ENCODE measurements at regions not wholly inside any gene's neighbourhood (a gene's known extent, or its start where the extent isn't known, plus 50 kb on each side); places are given as distances from the start of the nearest gene placed in this dataset.

- Histone ChIP-seq H3K79me2 (ENCODE audit: insufficient read depth, low read length) (no peaks in the 10 kb centered on the region), H3K4me2 (ENCODE audit: low read length) (no peak overlapping the region), H3K9me2 (ENCODE audit: low read depth, low read length) (no peaks in the 10 kb centered on the region), H2AFZ (ENCODE audit: low read length) (no peak overlapping the region), H4K20me1 (ENCODE audit: insufficient read depth, low read length) (no peaks in the 10 kb centered on the region), H3K4me1 (ENCODE audit: insufficient read depth, low read length, severe bottlenecking) (no peaks in the 10 kb centered on the region), H3K27me3 (ENCODE audit: insufficient read depth, low read length) (no peaks in the 10 kb centered on the region), H3K9me3 (ENCODE audit: low read length) (no peaks in the 10 kb centered on the region), H3K9ac (ENCODE audit: low read length) (no peak overlapping the region), H3K4me3 (ENCODE audit: low read depth, low read length, poor library complexity, severe bottlenecking) (no peak overlapping the region), H3K27ac (ENCODE audit: low read depth, low read length, poor library complexity, severe bottlenecking) (no peak overlapping the region), H3K36me3 (ENCODE audit: insufficient read depth, low read length) (no peaks in the 10 kb centered on the region), H3F3A (ENCODE audit: insufficient read depth, low read length) (no peaks in the 10 kb centered on the region)
- TF ChIP-seq EZH2 (IDR thresholded peaks at IDR 0.05; ENCODE audit: borderline replicate concordance, low read length) (no peak), CTCF (IDR thresholded peaks at IDR 0.05; ENCODE audit: low read length) (no peak)
These were observed 413.2 kb downstream of the MZT1 start for GRCh38 chr13:72314210-72314609.

- Histone ChIP-seq H3K9ac (ENCODE audit: low read length) (no peak overlapping the region), H3K79me2 (ENCODE audit: insufficient read depth, low read length) (no peaks in the 10 kb centered on the region), H3K9me2 (ENCODE audit: low read depth, low read length) (no peaks in the 10 kb centered on the region), H3K4me1 (ENCODE audit: insufficient read depth, low read length, severe bottlenecking) (no peaks in the 10 kb centered on the region), H2AFZ (ENCODE audit: low read length) (no peak overlapping the region), H3K4me2 (ENCODE audit: low read length) (no peak overlapping the region), H3K27me3 (ENCODE audit: insufficient read depth, low read length) (no peaks in the 10 kb centered on the region), H3F3A (ENCODE audit: insufficient read depth, low read length) (no peaks in the 10 kb centered on the region), H3K4me3 (ENCODE audit: low read depth, low read length, poor library complexity, severe bottlenecking) (no peak overlapping the region), H3K9me3 (ENCODE audit: low read length) (no peaks in the 10 kb centered on the region), H3K36me3 (ENCODE audit: insufficient read depth, low read length) (no peaks in the 10 kb centered on the region), H4K20me1 (ENCODE audit: insufficient read depth, low read length) (no peaks in the 10 kb centered on the region), H3K27ac (ENCODE audit: low read depth, low read length, poor library complexity, severe bottlenecking) (no peak overlapping the region)
- no peak for TF ChIP-seq EZH2 (IDR thresholded peaks at IDR 0.05; ENCODE audit: borderline replicate concordance, low read length)
- TF ChIP-seq CTCF (IDR thresholded peaks at IDR 0.05; ENCODE audit: low read length), result no peak
These were observed 413.9 kb downstream of the MZT1 start for GRCh38 chr13:72313546-72313945.

DNA sequence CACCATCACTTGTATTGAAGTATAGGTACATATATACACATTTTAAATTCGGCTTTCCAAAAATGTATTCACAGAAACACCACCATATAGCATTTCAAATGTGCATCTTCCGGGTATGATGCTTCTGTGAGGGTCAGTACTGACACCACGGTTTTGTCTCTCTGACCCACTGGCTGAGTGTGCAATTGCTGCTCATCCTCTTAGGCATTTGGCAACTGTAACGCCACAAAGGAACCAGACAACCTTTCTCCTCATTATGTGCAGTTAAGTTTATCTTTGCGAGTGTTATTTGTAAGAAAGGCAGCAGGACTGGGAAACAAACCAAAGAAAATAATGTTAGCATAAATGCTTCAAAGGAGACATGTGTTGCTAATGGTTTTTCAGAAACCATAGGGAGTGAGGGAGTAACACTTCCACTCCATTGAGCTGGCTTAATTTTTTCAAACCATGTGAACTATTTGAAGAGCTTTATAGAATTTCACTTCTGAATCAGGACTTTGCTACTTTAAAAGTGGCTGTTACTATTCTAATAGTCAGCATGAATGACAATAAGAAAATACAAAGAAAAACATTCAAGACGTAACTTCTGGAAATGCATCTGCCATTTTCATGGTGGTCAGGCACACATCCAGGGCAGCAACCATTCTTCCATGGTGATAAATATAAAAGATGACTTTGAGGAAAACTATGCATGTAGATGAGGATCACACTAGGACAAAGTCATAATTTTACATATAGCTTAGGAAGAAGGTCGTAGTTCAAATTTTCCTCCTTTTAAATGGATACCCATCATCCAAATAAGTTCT lies 423.3 kb downstream of the MZT1 start:
- no peak overlapping the region for H2AFZ ChIP-seq (ENCODE audit: low read length)
- H3K9ac ChIP-seq (ENCODE audit: low read length), result no peak overlapping the region
- TF ChIP-seq EZH2 (IDR thresholded peaks at IDR 0.05; ENCODE audit: borderline replicate concordance, low read length), result no peak
- TF ChIP-seq CTCF (IDR thresholded peaks at IDR 0.05; ENCODE audit: low read length), result no peak

More for the DNA sequence above, 423.3 kb downstream of the MZT1 start:
- no peaks in the 10 kb centered on the region for H3K9me2 ChIP-seq (ENCODE audit: low read depth, low read length)
- H4K20me1 ChIP-seq (ENCODE audit: insufficient read depth, low read length), result no peaks in the 10 kb centered on the region
- no peaks in the 10 kb centered on the region for H3K36me3 ChIP-seq (ENCODE audit: insufficient read depth, low read length)
- no peak overlapping the region for H3K4me3 ChIP-seq (ENCODE audit: low read depth, low read length, poor library complexity, severe bottlenecking)
- H3K4me2 ChIP-seq (ENCODE audit: low read length), result no peak overlapping the region
- H3K27me3 ChIP-seq (ENCODE audit: insufficient read depth, low read length), result no peaks in the 10 kb centered on the region
- no peak overlapping the region for H3K27ac ChIP-seq (ENCODE audit: low read depth, low read length, poor library complexity, severe bottlenecking)
- no peaks in the 10 kb centered on the region for H3K9me3 ChIP-seq (ENCODE audit: low read length)
- H3F3A ChIP-seq (ENCODE audit: insufficient read depth, low read length), result no peaks in the 10 kb centered on the region
- H3K4me1 ChIP-seq (ENCODE audit: insufficient read depth, low read length, severe bottlenecking), result no peaks in the 10 kb centered on the region
- no peaks in the 10 kb centered on the region for H3K79me2 ChIP-seq (ENCODE audit: insufficient read depth, low read length)

All from OCI-LY1 (cell line).